K562 (cell line): ENCODE measurements at regions not wholly inside any gene's neighbourhood (a gene's known extent, or its start where the extent isn't known, plus 50 kb on each side); places are given as distances from the start of the nearest gene placed in this dataset. TPM values are rescaled to one million over a fixed set of nuclear protein-coding genes. Genes with fewer than 3 reads are reported as not detected.

Source experiments
- MNT ChIP-seq, 2 experiments: fragments of 450-650 bp; conservative IDR thresholded peaks; 2 replicates each; pipeline ENCODE4 v1.6.1; 2017; ENCODE audit warnings: mild to moderate bottlenecking in 2 of 2, moderate library complexity in 2 of 2
- SAP30 ChIP-seq: fragments of 200-600 bp; sonication (generic); IDR thresholded peaks from 2 replicates; pipeline ENCODE4 v1.6.1; 2012; ENCODE audit warnings: borderline replicate concordance, low read depth, mild to moderate bottlenecking, moderate library complexity, low read length, control low read depth, inconsistent platforms; ENCODE audit not compliant: insufficient read depth, poor library complexity, severe bottlenecking
- microRNA-seq: library from miRNA; unstranded; fragments of <30 nt; microRNA quantifications from one replicate; pipeline ENCODE4, GENCODE V29; 2018; ENCODE audit warnings: borderline microRNAs expressed
- small RNA-seq: library from RNA; depleted of rRNA; stranded (forward); fragments of <200 nt; gene quantifications from one replicate; pipeline ENCODE3, GENCODE V24; 2014

DNA sequence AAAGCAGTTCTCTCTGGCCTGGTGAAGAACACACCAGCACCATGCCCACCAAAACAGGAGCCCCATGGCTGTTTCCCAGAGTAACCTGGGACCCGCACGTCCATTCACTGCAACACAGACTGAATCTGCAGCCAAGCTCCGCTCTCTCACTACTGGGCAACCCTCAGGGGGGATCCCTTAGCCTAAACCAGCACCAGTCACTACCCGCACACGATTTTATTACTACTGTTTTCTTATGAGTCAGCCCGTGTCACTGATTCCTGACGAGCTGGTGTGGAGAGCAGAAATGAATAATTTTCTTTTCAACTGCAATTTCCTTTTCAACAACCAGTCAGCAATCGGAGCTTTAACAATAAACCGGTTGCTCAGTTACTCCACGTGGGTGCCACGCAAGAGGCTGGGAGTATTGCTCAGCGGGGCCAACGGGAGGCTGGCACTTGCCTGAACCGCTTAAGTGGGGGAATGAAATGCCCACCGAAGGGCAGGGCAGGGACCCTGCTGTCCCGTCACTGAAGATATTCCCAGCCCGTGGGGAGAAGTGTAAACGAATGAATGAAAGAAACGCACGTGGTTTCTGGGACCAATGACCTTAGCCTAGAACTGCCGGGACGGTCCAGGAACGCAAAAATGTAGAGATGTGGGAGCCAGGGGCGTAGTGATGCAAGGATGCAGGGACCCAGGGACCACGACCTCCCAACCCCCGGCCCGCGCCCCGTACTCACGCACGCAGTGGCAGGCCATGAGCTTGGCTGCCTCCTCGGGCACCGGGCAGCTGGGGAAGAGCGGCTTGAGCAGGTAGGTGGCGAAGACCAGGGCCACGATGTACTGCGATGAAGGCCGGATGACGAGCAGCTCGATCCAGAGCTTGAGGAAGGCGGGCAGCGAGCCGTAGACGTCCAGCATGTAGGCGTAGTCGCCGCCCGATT, 50.4 kb upstream of the SPN start (continued):
- TF ChIP-seq MNT (conservative IDR thresholded peaks at IDR 0.05) (peak; percentile 94 to 97; a peak in 3 of 4 replicates), SAP30 (peak; percentile 88)

Small RNA genes lying in the stretch of these regions (microRNA-seq; reads per million reads assigned to microRNA genes)
- not detected for gene MIR3680-2

Small RNA genes lying in the stretch of these regions (small RNA-seq; reads per million reads assigned to genes)
- not detected for gene MIR3680-2
